ENCODE measurements at regions not wholly inside any gene's neighbourhood (a gene's known extent, or its start where the extent isn't known, plus 50 kb on each side); places are given as distances from the start of the nearest gene placed in this dataset.

DNA sequence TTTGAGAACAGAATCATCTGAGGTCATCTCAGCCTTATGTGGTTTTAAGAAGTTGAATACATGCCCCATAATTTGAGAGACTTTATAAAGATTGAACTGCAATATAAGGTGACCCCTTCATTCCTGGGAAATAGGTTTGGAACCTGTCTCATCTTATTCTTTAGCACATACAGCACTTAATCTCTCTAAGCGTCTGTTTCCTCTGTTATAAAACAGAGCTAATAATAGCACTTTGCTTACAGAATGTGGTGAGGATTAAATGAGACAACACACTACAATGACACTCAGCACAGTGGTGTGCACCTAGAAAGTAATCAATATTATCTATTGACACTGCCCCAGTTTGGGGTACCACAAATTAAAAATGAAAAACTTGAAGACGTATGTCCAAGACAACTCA, 102.1 kb downstream of the DUSP6 start:
- TF ChIP-seq, protein P1, sequence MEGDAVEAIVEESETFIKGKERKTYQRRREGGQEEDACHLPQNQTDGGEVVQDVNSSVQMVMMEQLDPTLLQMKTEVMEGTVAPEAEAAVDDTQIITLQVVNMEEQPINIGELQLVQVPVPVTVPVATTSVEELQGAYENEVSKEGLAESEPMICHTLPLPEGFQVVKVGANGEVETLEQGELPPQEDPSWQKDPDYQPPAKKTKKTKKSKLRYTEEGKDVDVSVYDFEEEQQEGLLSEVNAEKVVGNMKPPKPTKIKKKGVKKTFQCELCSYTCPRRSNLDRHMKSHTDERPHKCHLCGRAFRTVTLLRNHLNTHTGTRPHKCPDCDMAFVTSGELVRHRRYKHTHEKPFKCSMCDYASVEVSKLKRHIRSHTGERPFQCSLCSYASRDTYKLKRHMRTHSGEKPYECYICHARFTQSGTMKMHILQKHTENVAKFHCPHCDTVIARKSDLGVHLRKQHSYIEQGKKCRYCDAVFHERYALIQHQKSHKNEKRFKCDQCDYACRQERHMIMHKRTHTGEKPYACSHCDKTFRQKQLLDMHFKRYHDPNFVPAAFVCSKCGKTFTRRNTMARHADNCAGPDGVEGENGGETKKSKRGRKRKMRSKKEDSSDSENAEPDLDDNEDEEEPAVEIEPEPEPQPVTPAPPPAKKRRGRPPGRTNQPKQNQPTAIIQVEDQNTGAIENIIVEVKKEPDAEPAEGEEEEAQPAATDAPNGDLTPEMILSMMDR (IDR thresholded peaks at IDR 0.05): no peak
- Histone ChIP-seq H3K9me3 (no peaks in the 10 kb centered on the region), H3K36me3 (no peaks in the 10 kb centered on the region), H3K27me3 (no peaks in the 10 kb centered on the region), H3K4me3 (ENCODE audit: low read depth in 1 of 2, low read length in 1 of 2) (no peak overlapping the region), H3K27ac (no peak overlapping the region), H3K4me1 (ENCODE audit: control insufficient read depth in 1 of 2, insufficient read depth in 1 of 2, low read depth in 1 of 2, low read length in 1 of 2) (peaks cover 8 to 13% of the 10 kb centered on the region in 2 experiments)

DNA sequence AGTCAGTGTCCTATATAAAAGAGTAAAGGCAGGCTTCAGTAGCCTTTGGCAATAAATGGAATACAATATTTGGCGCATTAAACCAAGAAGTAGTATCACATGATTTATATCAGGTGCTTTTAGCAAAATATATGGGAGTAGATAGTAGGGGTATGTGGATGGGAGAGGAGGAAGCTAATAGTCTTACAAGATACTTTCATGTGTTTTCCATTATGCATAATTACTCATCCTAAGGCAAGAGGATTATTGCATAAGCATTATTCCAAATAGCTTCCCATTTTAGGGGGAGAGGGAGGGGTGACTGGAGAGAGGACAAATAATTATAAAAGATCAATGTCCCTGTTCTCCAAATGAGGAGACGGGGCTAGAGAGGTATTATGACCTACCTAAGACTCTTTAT, 104.3 kb downstream of the DUSP6 start:
- TF ChIP-seq, protein P1 (IDR thresholded peaks at IDR 0.05): no peak
- no peak overlapping the region for H3K27ac ChIP-seq
- H3K4me3 ChIP-seq (ENCODE audit: low read depth in 1 of 2, low read length in 1 of 2): no peak overlapping the region
- no peaks in the 10 kb centered on the region for H3K9me3 ChIP-seq
- H3K27me3 ChIP-seq: no peaks in the 10 kb centered on the region
- no peaks in the 10 kb centered on the region for H3K36me3 ChIP-seq
- peaks cover 31 to 36% of the 10 kb centered on the region in 2 experiments for H3K4me1 ChIP-seq (ENCODE audit: control insufficient read depth in 1 of 2, insufficient read depth in 1 of 2, low read depth in 1 of 2, low read length in 1 of 2)

DNA sequence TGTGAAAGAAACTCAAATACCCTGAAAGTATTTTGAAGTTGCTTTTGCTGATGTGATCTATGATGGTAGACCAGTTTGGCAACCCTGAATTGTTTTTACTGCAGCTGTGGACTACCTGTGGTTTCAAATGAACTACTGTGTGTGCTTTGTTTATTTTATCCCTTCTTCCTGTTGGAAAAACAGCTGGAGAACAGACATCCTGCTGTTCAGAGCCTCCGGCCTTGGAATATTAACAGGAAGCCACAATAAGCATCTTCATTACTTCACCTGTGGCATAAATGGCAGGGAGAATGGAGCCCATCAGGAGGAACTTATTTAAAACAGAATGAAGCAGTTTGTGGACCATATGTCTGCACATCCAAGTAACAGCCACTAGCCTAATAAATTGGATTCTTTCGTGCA, 104.8 kb downstream of the DUSP6 start:
- TF ChIP-seq, protein P1 (IDR thresholded peaks at IDR 0.05): no peak
- H3K27ac ChIP-seq: no peak overlapping the region
- H3K4me3 ChIP-seq (ENCODE audit: low read depth in 1 of 2, low read length in 1 of 2): no peak overlapping the region
- H3K4me1 ChIP-seq (ENCODE audit: control insufficient read depth in 1 of 2, insufficient read depth in 1 of 2, low read depth in 1 of 2, low read length in 1 of 2): peaks cover 31 to 37% of the 10 kb centered on the region in 2 experiments
- no peaks in the 10 kb centered on the region for H3K36me3 ChIP-seq
- no peaks in the 10 kb centered on the region for H3K9me3 ChIP-seq
- H3K27me3 ChIP-seq: no peaks in the 10 kb centered on the region

DNA sequence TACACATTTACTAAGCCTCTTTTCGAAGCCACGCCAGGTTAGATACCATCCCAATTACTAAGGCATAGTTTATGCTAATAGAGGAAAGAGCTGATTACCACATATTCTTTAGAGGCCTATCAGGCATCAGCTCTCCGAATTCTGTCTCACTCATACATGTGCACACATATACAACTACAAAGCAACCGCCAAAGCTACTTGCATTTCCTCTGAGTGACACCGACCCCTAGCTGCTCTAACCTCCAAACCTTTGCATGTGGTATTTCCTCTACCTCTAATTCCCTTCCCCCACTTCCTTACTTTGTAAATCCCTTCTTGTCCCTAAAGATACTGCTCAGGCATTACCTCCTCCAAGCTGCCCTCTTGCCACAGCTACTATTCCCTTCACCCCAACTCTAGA, 107.2 kb downstream of the DUSP6 start:
- peak overlapping the region; percentile 96 for H3K27ac ChIP-seq
- TF ChIP-seq, protein P1 (IDR thresholded peaks at IDR 0.05): peak; percentile 59

DNA sequence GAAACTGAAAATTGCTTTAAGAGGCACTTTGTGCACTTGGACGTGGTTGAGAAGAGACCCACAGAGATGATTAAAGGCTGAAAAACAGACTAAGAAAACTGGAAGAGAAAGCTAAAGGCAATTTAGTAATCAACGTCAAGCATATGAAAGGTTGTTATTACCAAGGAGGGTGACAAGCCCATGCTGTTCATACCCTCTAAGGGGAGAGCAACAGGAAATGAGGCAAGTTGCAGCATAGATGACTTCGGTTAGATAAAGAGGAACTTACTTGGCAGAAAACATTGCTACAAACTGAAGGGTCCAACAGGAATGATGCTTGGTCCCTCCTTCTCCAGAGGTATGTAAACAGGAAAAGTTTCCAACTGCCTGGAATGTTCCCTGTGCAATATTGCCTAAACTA, 107.8 kb downstream of the DUSP6 start:
- TF ChIP-seq, protein P1 (IDR thresholded peaks at IDR 0.05): no peak
- no peaks in the 10 kb centered on the region for H3K36me3 ChIP-seq
- H3K27ac ChIP-seq: peak overlapping the region; percentile 96
- no peaks in the 10 kb centered on the region for H3K9me3 ChIP-seq
- peaks cover 31 to 37% of the 10 kb centered on the region in 2 experiments for H3K4me1 ChIP-seq (ENCODE audit: control insufficient read depth in 1 of 2, insufficient read depth in 1 of 2, low read depth in 1 of 2, low read length in 1 of 2)
- H3K27me3 ChIP-seq: no peaks in the 10 kb centered on the region
- peak overlapping the region; percentile 35 to 41 for H3K4me3 ChIP-seq (ENCODE audit: low read depth in 1 of 2, low read length in 1 of 2)

More for the DNA sequence above, 107.2 kb downstream of the DUSP6 start:
- no peaks in the 10 kb centered on the region for H3K27me3 ChIP-seq
- H3K4me3 ChIP-seq (ENCODE audit: low read depth in 1 of 2, low read length in 1 of 2): peak overlapping the region; percentile 35 to 41
- no peaks in the 10 kb centered on the region for H3K36me3 ChIP-seq
- no peaks in the 10 kb centered on the region for H3K9me3 ChIP-seq
- H3K4me1 ChIP-seq (ENCODE audit: control insufficient read depth in 1 of 2, insufficient read depth in 1 of 2, low read depth in 1 of 2, low read length in 1 of 2): peaks cover 31 to 37% of the 10 kb centered on the region in 2 experiments

DNA sequence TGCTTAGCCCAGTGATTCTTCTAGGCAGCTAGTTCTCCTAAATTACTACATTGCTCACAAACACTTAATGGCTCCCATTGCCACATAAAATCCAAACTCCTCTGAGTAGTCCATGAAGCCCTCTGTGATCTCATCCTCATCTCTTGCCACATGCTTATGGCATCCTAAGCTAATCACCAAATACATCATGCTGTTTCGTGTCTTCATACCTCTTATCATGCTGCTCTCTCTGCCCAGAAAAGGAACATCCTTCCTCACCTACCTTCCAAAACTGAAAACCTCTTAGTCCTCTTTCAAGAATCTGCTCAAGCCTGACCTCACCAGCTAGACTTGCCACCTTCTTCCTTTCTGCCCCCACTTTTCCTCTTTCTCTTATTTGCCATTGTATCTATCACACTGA, 108.5 kb downstream of the DUSP6 start:
- no peaks in the 10 kb centered on the region for H3K27me3 ChIP-seq
- H3K9me3 ChIP-seq: no peaks in the 10 kb centered on the region
- H3K36me3 ChIP-seq: no peaks in the 10 kb centered on the region
- TF ChIP-seq, protein P1 (IDR thresholded peaks at IDR 0.05): no peak
- peak overlapping the region; percentile 96 for H3K27ac ChIP-seq
- H3K4me1 ChIP-seq (ENCODE audit: control insufficient read depth in 1 of 2, insufficient read depth in 1 of 2, low read depth in 1 of 2, low read length in 1 of 2): peaks cover 31 to 37% of the 10 kb centered on the region in 2 experiments
- peak overlapping the region in 1 of 2 experiments; percentile 35 for H3K4me3 ChIP-seq (ENCODE audit: low read depth in 1 of 2, low read length in 1 of 2)
